ENCODE measurements at regions not wholly inside any gene's neighbourhood (a gene's known extent, or its start where the extent isn't known, plus 50 kb on each side); places are given as distances from the start of the nearest gene placed in this dataset.

GRCh38 chrX:40385682-40386081, 195.1 kb upstream of the ATP6AP2 start:
- H3K27ac ChIP-seq, result peak overlapping the region in 1 of 2 donors; percentile 83

GRCh38 chrX:40385256-40385655, 195.5 kb upstream of the ATP6AP2 start:
- no peak for TF ChIP-seq CTCF (IDR thresholded peaks at IDR 0.05)
- H3K27me3 ChIP-seq, result no peaks in the 10 kb centered on the region
- peaks cover 0 to 14% of the 10 kb centered on the region in 2 donors for H3K4me1 ChIP-seq
- no peaks in the 10 kb centered on the region for H3K9me3 ChIP-seq
- DNase-seq (no peak), ATAC-seq (no peak)
- intact Hi-C loops (cut with DNase I), result no loop called here
- peak overlapping the region in 1 of 2 donors; percentile 83 for H3K27ac ChIP-seq
- no peak overlapping the region for H3K4me3 ChIP-seq
- H3K36me3 ChIP-seq, result no peaks in the 10 kb centered on the region

More at GRCh38 chrX:40385682-40386081, 195.1 kb upstream of the ATP6AP2 start:
- Histone ChIP-seq H3K4me1 (peaks cover 0 to 14% of the 10 kb centered on the region in 2 donors), H3K27me3 (no peaks in the 10 kb centered on the region), H3K9me3 (no peaks in the 10 kb centered on the region), H3K36me3 (no peaks in the 10 kb centered on the region), H3K4me3 (no peak overlapping the region)
- no peak for DNase-seq
- no peak for TF ChIP-seq CTCF (IDR thresholded peaks at IDR 0.05)
- intact Hi-C loops (cut with DNase I), result no loop called here
- no peak for ATAC-seq

- TF ChIP-seq CTCF (IDR thresholded peaks at IDR 0.05), result no peak
- peaks cover 0 to 14% of the 10 kb centered on the region in 2 donors for H3K4me1 ChIP-seq
- H3K4me3 ChIP-seq, result no peak overlapping the region
- H3K27me3 ChIP-seq, result no peaks in the 10 kb centered on the region
- no peak overlapping the region for H3K27ac ChIP-seq
- H3K36me3 ChIP-seq, result no peaks in the 10 kb centered on the region
- intact Hi-C loops (cut with DNase I), result no loop called here
- no peaks in the 10 kb centered on the region for H3K9me3 ChIP-seq
- DNase-seq (no peak), ATAC-seq (peak; percentile 42)
Observed at GRCh38 chrX:40383969-40384368, 196.8 kb upstream of the ATP6AP2 start.

- no peak for DNase-seq
- ATAC-seq, result no peak
- H3K9me3 ChIP-seq, result no peaks in the 10 kb centered on the region
- no peak for TF ChIP-seq CTCF (IDR thresholded peaks at IDR 0.05)
- intact Hi-C loops (cut with DNase I), result no loop called here
- no peak overlapping the region for H3K4me3 ChIP-seq
- H3K4me1 ChIP-seq, result peaks cover 0 to 14% of the 10 kb centered on the region in 2 donors
- no peaks in the 10 kb centered on the region for H3K27me3 ChIP-seq
- H3K27ac ChIP-seq, result no peak overlapping the region
- no peaks in the 10 kb centered on the region for H3K36me3 ChIP-seq
Observed at GRCh38 chrX:40383360-40383759, 197.4 kb upstream of the ATP6AP2 start.

- no peak for TF ChIP-seq CTCF (IDR thresholded peaks at IDR 0.05)
- H3K9me3 ChIP-seq, result no peaks in the 10 kb centered on the region
- H3K27ac ChIP-seq, result peak overlapping the region in 1 of 2 donors; percentile 69
- H3K36me3 ChIP-seq, result no peaks in the 10 kb centered on the region
- H3K4me1 ChIP-seq, result peaks cover 0 to 6% of the 10 kb centered on the region in 2 donors
- H3K4me3 ChIP-seq, result no peak overlapping the region
- ATAC-seq (peak; percentile 33), DNase-seq (no peak)
- H3K27me3 ChIP-seq, result no peaks in the 10 kb centered on the region
- intact Hi-C loops (cut with DNase I), result no loop called here
Observed at GRCh38 chrX:40380655-40381488, 199.9 kb upstream of the ATP6AP2 start.

Measured in left lung (tissue), 4 donors.